ENCODE measurements at regions not wholly inside any gene's neighbourhood (a gene's known extent, or its start where the extent isn't known, plus 50 kb on each side); places are given as distances from the start of the nearest gene placed in this dataset.

GRCh38 chr6:142531727-142532126 lies 229.9 kb downstream of the ADGRG6 start:
- no peak for DNase-seq
- no peak for ATAC-seq (ENCODE audit: low FRiP score in 2 of 2)
- WGBS, 2 donors, result 92 to 94% methylated on average over 1 of the region's 1 CpG

GRCh38 chr6:142534076-142534475 lies 232.3 kb downstream of the ADGRG6 start:
- WGBS, 2 donors, result 100% methylated on average over 1 of the region's 1 CpG
- no peaks in the 10 kb centered on the region for H3K4me1 ChIP-seq

More at GRCh38 chr6:142531727-142532126, 229.9 kb downstream of the ADGRG6 start:
- Histone ChIP-seq H3K9me3 (peaks cover 0 to 20% (median 7%) of the 10 kb centered on the region in 4 donors), H3K27ac (no peak overlapping the region), H3K36me3 (no peaks in the 10 kb centered on the region), H3K4me1 (no peaks in the 10 kb centered on the region), H3K27me3 (no peaks in the 10 kb centered on the region), H3K4me3 (no peak overlapping the region)
- TF ChIP-seq CTCF (IDR thresholded peaks at IDR 0.05) (no peak), POLR2A (IDR thresholded peaks at IDR 0.05) (no peak), EP300 (IDR thresholded peaks at IDR 0.05) (no peak), POLR2AphosphoS5 (IDR thresholded peaks at IDR 0.05) (no peak)

GRCh38 chr6:142534484-142534883 lies 232.7 kb downstream of the ADGRG6 start:
- Histone ChIP-seq H3K9me3 (peaks cover 0 to 20% (median 7%) of the 10 kb centered on the region in 4 donors), H3K36me3 (no peaks in the 10 kb centered on the region), H3K27me3 (no peaks in the 10 kb centered on the region), H3K4me3 (no peak overlapping the region), H3K27ac (no peak overlapping the region), H3K4me1 (no peaks in the 10 kb centered on the region)
- TF ChIP-seq EP300 (IDR thresholded peaks at IDR 0.05), result no peak
- TF ChIP-seq CTCF (IDR thresholded peaks at IDR 0.05), result no peak
- TF ChIP-seq POLR2A (IDR thresholded peaks at IDR 0.05), result no peak
- no peak for TF ChIP-seq POLR2AphosphoS5 (IDR thresholded peaks at IDR 0.05)
- ATAC-seq (ENCODE audit: low FRiP score in 2 of 2) (no peak), DNase-seq (no peak)
- 72 to 81% methylated on average over 2 of the region's 2 CpGs for WGBS, 2 donors

More at GRCh38 chr6:142534076-142534475, 232.3 kb downstream of the ADGRG6 start:
- ATAC-seq (ENCODE audit: low FRiP score in 2 of 2) (no peak), DNase-seq (no peak)
- peaks cover 0 to 20% (median 7%) of the 10 kb centered on the region in 4 donors for H3K9me3 ChIP-seq
- H3K36me3 ChIP-seq, result no peaks in the 10 kb centered on the region
- no peak overlapping the region for H3K27ac ChIP-seq
- TF ChIP-seq EP300 (IDR thresholded peaks at IDR 0.05) (no peak), POLR2A (IDR thresholded peaks at IDR 0.05) (no peak), POLR2AphosphoS5 (IDR thresholded peaks at IDR 0.05) (no peak), CTCF (IDR thresholded peaks at IDR 0.05) (no peak)
- H3K27me3 ChIP-seq, result no peaks in the 10 kb centered on the region
- no peak overlapping the region for H3K4me3 ChIP-seq

GRCh38 chr6:142537612-142538478 lies 236.0 kb downstream of the ADGRG6 start:
- H3K27ac ChIP-seq, result no peak overlapping the region
- ATAC-seq (ENCODE audit: low FRiP score in 2 of 2), result no peak
- H3K36me3 ChIP-seq, result no peaks in the 10 kb centered on the region
- TF ChIP-seq CTCF (IDR thresholded peaks at IDR 0.05), result peak in 2 of 6 experiments; percentile 36 to 43
- no peak for TF ChIP-seq POLR2AphosphoS5 (IDR thresholded peaks at IDR 0.05)
- TF ChIP-seq EP300 (IDR thresholded peaks at IDR 0.05), result no peak
- no peaks in the 10 kb centered on the region for H3K27me3 ChIP-seq
- 72 to 78% methylated on average over 11 of the region's 11 CpGs for WGBS, 2 donors
- DNase-seq, result no peak
- no peaks in the 10 kb centered on the region for H3K4me1 ChIP-seq
- peaks cover 0 to 20% (median 7%) of the 10 kb centered on the region in 4 donors for H3K9me3 ChIP-seq
- H3K4me3 ChIP-seq, result no peak overlapping the region
